ENCODE measurements at regions not wholly inside any gene's neighbourhood (a gene's known extent, or its start where the extent isn't known, plus 50 kb on each side); places are given as distances from the start of the nearest gene placed in this dataset.

DNA sequence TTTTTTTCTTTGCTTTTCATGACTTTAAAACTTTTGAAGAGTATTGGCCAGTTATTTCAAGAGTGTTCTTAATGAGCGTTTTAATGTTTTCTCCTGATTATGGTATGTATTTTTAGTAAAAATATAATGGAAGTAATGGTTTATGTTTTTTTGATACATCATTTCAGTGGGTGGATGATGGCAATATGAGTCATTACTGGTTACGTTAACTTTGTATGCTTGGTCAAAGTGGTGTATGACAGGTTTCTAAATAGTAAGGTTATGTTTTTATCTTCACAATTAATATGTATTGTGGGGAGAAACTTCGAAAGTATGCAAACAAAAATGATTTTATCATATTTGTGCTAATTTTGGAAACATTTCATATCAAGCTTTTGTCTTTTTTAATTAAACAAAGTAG, 176.7 kb upstream of the PRDM9 start:
- TF ChIP-seq POLR2A (IDR thresholded peaks at IDR 0.05), result no peak
- TF ChIP-seq, protein P1, sequence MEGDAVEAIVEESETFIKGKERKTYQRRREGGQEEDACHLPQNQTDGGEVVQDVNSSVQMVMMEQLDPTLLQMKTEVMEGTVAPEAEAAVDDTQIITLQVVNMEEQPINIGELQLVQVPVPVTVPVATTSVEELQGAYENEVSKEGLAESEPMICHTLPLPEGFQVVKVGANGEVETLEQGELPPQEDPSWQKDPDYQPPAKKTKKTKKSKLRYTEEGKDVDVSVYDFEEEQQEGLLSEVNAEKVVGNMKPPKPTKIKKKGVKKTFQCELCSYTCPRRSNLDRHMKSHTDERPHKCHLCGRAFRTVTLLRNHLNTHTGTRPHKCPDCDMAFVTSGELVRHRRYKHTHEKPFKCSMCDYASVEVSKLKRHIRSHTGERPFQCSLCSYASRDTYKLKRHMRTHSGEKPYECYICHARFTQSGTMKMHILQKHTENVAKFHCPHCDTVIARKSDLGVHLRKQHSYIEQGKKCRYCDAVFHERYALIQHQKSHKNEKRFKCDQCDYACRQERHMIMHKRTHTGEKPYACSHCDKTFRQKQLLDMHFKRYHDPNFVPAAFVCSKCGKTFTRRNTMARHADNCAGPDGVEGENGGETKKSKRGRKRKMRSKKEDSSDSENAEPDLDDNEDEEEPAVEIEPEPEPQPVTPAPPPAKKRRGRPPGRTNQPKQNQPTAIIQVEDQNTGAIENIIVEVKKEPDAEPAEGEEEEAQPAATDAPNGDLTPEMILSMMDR (IDR thresholded peaks at IDR 0.05), result no peak
